NCI-H748 (cell line): ENCODE measurements at regions not wholly inside any gene's neighbourhood (a gene's known extent, or its start where the extent isn't known, plus 50 kb on each side); places are given as distances from the start of the nearest gene placed in this dataset.
"Not testable (repeated sequence)": the region's sequence is repeated elsewhere in the genome, so short reads cannot be mapped to it uniquely, and the experiment has no call there.

ENCODE experiments used
- DNase-seq: peaks from one replicate; lab custom pipeline; 2025; ENCODE audit not compliant: unreplicated experiment; lab: John Stamatoyannopoulos, UW

DNA sequence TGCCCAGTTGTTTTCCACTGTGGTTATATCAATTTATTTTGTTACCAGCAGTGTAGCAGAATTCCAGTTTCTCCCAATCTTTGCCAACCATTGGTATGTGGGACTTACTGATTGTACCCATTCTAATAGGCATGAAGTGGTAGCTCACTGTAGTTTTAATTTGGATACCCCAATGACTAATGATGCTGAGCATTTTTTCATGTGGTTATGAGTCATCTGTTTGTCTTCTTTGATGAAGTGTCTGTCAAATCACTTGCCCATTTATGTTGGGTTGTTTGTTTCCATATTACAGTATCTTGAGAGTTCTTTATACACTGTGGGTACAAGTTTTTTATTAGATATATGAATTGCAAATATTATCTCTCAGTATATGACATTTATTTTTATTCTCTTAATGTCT, 644.3 kb downstream of the NR2F2 start:
- no peak for DNase-seq

DNA sequence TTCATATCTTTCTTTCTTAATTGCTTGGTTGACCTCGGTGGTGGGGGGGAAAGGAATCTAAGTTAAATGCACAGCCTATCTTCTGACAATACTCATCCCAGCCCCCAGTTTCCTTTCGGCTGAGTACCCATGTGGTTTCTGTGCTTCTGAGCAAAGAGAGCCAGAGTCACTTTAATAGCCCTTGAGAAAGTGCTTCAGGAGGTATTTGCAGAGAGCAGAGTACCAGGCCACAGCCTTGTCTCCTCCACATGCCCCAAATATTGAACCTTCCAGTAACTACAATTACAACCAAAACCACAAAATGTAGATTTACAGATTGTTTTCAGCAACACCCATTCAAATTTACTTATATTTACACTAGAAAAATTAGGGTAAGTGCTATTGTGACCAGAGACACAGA, 647.4 kb downstream of the NR2F2 start:
- no peak for DNase-seq

- no peak for DNase-seq
Measured at GRCh38 chr15:96978937-96979473, 648.5 kb downstream of the NR2F2 start.

- DNase-seq: not testable (repeated sequence)
Measured at GRCh38 chr15:96984121-96984671, 653.7 kb downstream of the NR2F2 start.

DNA sequence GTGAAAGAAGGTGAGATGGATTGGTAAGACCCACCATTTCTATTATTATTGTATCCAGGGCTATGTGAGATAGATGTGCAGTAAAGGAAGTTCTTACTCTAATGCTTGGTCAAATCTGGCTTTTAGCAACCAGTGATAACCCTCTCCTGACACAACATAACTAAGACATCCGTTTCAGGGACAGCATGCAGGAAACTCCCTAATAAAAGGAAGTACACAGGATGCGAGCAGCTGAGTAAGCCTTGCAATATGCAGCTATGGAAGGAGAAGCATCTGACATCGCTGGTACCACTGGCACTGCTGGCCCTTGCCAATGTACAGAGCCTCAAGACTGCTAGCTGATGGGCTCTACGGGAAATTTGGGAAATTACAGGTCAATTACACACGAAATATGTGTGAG, 662.3 kb downstream of the NR2F2 start:
- DNase-seq: no peak

DNA sequence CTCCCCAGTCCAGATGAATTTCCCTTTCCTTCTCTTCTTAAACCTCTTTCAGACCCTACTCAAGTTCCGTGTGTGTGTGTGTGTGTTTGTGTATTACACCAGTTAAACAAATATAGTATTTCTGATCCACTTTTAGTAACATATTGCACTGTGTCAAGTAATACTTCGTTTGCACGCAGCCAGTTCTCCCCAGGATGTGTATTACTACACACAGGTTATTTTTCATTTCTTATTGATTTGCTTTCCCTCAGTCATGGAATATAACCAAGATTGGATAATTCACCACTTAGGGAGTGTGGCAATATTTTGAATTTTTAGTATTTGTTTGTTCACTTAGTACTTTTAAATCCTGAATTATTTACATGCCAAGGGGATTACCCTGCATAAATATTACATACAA, 667.0 kb downstream of the NR2F2 start:
- DNase-seq: no peak

- peak; percentile 2 for DNase-seq
Measured at GRCh38 chr15:97009031-97009431, 678.5 kb downstream of the NR2F2 start.

DNA sequence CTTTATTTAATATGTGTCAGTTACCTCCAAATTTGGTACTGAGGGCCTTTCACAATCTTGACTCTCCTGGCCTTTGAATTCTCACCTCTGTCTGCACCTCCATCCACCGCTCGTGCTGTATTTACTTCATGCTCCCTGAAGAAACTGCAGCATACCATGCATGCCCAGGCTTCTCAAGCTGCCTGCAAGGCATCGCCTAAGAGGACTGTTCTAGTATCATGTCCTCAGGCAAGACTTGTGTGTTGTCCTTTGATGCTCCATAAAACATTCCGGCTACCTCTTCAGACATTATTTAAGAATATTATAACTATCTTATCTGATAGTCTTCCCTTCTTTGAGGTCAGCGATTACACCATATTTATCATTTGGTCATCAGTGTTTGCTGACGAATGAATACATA, 682.5 kb downstream of the NR2F2 start:
- DNase-seq: no peak

- no peak for DNase-seq
Measured at GRCh38 chr15:97013491-97013890, 683.0 kb downstream of the NR2F2 start.

GRCh38 chr15:97014001-97014400, 683.5 kb downstream of the NR2F2 start:
- no peak for DNase-seq

GRCh38 chr15:97023488-97023844, 693.0 kb downstream of the NR2F2 start:
- no peak for DNase-seq

DNA sequence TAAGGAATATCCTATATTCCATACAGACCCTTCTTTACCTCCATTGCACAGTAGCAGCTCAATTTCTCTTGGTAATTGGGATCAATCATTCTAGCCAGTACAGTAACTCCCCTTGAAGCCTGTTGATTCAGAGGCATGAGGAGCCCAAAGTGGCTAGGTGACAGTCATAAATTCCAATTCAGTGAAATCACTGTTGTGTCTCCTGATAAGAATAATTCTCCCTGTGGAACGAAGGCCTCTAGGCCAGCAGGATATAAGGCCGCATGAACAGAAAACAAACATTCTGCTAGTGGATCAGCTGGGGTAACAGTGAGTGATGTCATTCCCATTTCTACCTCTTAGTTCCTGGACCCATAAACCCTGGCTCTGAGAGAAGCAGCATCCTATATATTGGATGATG, 696.3 kb downstream of the NR2F2 start:
- DNase-seq: no peak

- no peak for DNase-seq
Measured at GRCh38 chr15:97027772-97028171, 697.3 kb downstream of the NR2F2 start.

- DNase-seq: no peak
Measured at GRCh38 chr15:97030251-97030650, 699.8 kb downstream of the NR2F2 start.

DNA sequence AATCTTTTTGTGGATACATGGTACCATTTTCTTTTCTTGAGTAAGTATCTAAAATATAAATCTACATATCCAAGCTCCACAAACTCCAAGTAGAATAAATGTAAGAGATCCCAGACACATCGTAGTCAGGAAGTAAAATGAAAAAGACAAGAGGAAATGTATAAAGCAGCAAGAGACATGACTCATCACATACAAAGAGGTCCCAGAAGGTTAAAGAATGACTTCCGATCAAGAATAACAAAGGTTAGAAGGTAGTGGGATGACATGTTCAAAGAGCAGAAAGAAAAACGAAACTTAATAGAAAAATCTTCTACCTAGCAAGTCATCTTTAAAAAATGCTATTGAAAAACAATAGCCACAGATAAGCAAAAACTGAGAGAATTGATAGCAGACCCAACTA, 705.8 kb downstream of the NR2F2 start:
- no peak for DNase-seq

DNA sequence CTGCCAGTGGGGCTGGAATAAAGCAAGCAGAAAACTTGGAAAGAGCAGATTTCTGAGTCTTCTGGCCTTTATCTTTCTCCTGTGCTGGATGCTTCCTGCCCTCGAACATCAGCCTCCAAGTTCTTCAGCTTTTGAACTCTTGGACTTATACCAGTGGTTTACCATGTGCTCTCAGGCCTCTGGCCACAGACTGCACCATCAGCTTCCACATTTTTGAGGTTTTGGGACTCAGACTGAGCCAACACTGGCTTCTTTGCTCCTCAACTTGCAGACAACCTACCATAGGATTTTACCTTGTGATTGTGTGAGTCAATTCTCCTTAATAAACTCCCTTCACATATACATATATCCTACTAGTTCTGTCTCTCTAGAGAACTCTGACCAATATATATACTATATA, 706.6 kb downstream of the NR2F2 start:
- DNase-seq: no peak

- peak; percentile 1 for DNase-seq
Measured at GRCh38 chr15:97045666-97046421, 715.3 kb downstream of the NR2F2 start.

- no peak for DNase-seq
Measured at GRCh38 chr15:97052513-97052912, 722.0 kb downstream of the NR2F2 start.

DNA sequence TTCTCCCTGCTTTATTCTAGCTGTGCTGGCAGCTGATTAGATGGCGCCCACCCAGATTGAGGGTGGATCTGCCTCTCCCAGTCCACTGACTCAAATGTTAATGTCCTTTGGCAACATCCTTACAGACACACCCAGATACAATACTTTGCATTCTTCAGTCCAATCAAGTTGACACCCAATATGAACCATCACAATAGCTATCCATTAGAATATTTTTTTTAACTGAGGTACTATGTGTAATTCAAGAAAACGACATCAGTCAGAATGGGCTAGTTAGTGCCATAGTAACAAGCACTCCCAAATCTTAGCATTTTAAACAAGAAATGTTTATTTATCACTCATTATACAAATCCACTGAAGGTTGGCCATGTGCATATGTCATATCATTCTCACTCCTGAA, 723.1 kb downstream of the NR2F2 start:
- no peak for DNase-seq

DNA sequence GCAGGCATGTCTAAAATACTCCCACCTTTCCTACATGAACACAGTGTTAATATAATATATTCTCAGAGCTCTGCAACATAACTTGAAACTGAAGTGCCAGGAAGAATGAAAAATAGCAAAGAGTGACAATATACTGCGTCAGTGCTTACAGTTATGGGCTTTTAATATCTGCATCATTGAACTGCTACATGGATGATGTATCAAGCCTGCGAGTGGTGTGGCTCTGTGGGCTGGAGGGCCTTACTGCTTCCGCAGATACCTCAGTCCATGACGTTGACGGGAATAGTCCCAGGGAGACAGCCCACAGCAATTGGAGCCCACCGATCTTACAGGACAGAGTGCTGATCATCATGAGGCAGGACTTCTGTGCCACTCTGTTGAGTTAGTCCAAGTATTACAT, 727.0 kb downstream of the NR2F2 start:
- DNase-seq: no peak

DNA sequence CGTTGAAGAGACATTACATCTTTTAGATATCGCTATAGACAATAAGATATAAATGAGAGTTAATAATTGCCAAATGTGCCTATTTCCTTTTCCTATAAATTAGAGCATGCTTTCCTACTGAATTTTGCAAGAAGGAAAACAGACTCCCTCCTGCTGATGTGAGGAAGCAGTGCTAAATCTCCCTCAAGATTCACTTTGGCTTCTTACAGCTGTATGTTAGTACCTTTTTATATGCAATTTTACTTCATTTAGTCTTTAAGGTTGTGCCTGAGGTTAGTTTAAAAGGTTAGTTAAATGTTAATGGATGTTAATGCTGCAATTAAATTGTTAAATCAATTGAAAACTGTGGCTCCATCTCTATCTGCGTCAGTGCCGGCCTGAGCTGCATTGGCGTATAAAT, 728.8 kb downstream of the NR2F2 start:
- no peak for DNase-seq

- no peak for DNase-seq
Measured at GRCh38 chr15:97061392-97061791, 730.9 kb downstream of the NR2F2 start.

DNA sequence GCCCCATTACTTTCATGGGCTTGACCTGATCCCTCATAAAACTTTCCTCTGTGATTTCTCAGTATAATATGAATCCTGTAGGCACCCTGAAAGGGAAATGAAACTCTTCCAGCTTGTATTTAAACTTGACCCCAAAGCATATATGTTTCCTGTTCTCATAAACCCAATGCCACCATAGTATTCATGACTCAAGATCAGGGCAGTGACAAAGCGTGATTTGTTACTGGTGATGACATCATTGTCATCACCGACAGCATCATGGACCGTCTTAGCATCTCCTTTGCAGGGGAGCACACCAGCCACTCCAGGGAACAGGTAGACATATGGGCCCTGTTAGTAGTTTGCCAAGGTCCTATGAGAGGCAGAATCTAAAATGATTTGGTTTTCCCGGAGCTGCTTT, 741.2 kb downstream of the NR2F2 start:
- DNase-seq: no peak
